Psoas muscle (tissue), 7 donors: ENCODE measurements at regions not wholly inside any gene's neighbourhood (a gene's known extent, or its start where the extent isn't known, plus 50 kb on each side); places are given as distances from the start of the nearest gene placed in this dataset.
A peak's percentile ranks its signal among the peaks of the same experiment; 100 is the strongest.

Experiments used
- ATAC-seq, 4 donors: fragments of 200-7000 bp; cut with Tn5 transposase; one replicate each; pipeline ENCODE4 v1.9.1; 2020; ENCODE audit warnings: moderate library complexity in 3 of 4, mild to moderate bottlenecking in 2 of 4
- DNase-seq, 2 donors: peaks; one replicate each; pipeline ENCODE4 v3.0.0-alpha.2; 2020
- H3K27ac ChIP-seq: fragments of 200-600 bp; one replicate; pipeline ENCODE4 v1.8.0; 2022
- H3K27me3 ChIP-seq, 3 donors: fragments of 200-600 bp in 1 of 3; one replicate each; pipeline versions ENCODE4 v1.6.1 to v1.8.0; 2013 to 2022; ENCODE audit warnings: low read length in 2 of 3, mild to moderate bottlenecking in 2 of 3, moderate library complexity in 1 of 3; ENCODE audit not compliant: insufficient read depth in 3 of 3
- H3K36me3 ChIP-seq, 2 donors: fragments of 200-600 bp in 1 of 2; one replicate each; pipeline versions ENCODE4 v1.6.1 to v1.8.0; 2013 to 2022; ENCODE audit warnings: low read depth in 1 of 2, mild to moderate bottlenecking in 1 of 2, moderate library complexity in 1 of 2; ENCODE audit not compliant: insufficient read depth in 1 of 2
- H3K4me1 ChIP-seq: fragments of 200-600 bp; one replicate; pipeline ENCODE4 v1.8.0; 2022
- H3K4me3 ChIP-seq: fragments of 200-600 bp; one replicate; pipeline ENCODE4 v1.8.0; 2022; ENCODE audit warnings: mild to moderate bottlenecking
- H3K9me3 ChIP-seq: fragments of 200-600 bp; one replicate; pipeline ENCODE4 v1.8.0; 2022
- WGBS, 3 donors: extraction: QIAGEN DNeasy Blood & Tissue Kit; methylation state at CpG; one replicate each; pipeline versions ENCODE4 v1.1.6 to v1.1.7; 2013; 5-methylcytosine and 5-hydroxymethylcytosine counted together
- intact Hi-C, 2 donors: fragments of 100-400 bp; cut with DNase I; formaldehyde crosslinking; loops; one replicate each; pipeline versions ENCODE4 v1.11.0 to v1.14.2; 2022
- TF ChIP-seq, protein P1 (sequence below): fragments of 200-600 bp; IDR thresholded peaks from one replicate; pipeline ENCODE4 v1.8.0; 2022; ENCODE audit warnings: antibody characterized with exemption
- donor health status: healthy with polysubstance abuse.
- donor health status: DM: no; HTN: no; CAD: no; lungs with moderate emphysema.
- donor health status: Bipolar disorder and iron deficiency.
- donor health status: healthy.
- donor health status: DM: yes; HTN: yes; CAD: no.
- donor health status: DM: no; HTN: no; CAD: no.
- donor health status: DM: yes; HTN: yes; CAD: no.

DNA sequence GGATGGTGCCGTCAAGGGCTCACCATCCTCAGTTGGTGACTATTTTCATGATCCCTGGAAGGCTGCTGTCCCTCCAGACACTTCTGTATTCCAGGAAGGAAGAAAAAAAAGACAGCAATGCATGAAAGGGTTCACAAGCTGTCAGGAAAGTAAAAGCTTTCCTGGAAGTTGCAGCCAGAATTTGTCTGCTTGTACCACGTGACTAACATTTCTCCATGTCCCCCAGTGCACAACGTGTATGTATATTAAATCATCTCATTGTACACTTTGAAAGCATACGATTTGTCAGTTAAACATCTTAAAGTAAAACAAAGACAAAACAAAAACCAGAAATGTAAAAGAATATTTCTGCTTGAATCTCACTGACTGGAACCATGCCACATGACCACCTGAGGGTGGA lies 127.4 kb upstream of the CLNK start:
- Histone ChIP-seq H3K27me3 (no peaks in the 10 kb centered on the region), H3K36me3 (no peaks in the 10 kb centered on the region), H3K27ac (no peak overlapping the region), H3K4me3 (no peak overlapping the region), H3K4me1 (no peaks in the 10 kb centered on the region), H3K9me3 (no peaks in the 10 kb centered on the region)
- intact Hi-C loops = no loop called here
- TF ChIP-seq, protein P1, sequence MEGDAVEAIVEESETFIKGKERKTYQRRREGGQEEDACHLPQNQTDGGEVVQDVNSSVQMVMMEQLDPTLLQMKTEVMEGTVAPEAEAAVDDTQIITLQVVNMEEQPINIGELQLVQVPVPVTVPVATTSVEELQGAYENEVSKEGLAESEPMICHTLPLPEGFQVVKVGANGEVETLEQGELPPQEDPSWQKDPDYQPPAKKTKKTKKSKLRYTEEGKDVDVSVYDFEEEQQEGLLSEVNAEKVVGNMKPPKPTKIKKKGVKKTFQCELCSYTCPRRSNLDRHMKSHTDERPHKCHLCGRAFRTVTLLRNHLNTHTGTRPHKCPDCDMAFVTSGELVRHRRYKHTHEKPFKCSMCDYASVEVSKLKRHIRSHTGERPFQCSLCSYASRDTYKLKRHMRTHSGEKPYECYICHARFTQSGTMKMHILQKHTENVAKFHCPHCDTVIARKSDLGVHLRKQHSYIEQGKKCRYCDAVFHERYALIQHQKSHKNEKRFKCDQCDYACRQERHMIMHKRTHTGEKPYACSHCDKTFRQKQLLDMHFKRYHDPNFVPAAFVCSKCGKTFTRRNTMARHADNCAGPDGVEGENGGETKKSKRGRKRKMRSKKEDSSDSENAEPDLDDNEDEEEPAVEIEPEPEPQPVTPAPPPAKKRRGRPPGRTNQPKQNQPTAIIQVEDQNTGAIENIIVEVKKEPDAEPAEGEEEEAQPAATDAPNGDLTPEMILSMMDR = no peak
- ATAC-seq (no peak), DNase-seq (no peak)
- WGBS, 3 donors = 20 to 30% (median 21%) methylated on average over 4 of the region's 4 CpGs

DNA sequence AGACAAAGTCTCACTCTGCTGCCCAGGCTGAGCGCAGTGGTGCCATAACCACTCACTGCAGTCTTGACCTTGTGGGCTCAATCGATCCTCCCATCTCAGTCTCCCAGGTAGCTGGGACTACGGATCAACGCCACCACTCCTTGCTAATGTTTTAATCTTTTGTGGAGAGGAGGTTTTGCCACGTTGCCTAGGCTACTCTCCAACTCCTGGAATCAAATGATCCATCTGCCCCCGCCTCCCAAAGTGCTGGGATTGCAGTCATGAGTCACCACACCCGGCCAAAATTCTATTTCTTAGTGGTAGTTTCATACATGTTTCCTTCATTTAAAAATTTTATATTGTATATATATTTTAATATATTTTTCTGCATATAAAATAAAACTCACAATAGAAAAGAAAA lies 125.8 kb upstream of the CLNK start:
- intact Hi-C loops = no loop called here
- TF ChIP-seq, protein P1 = no peak
- H3K27ac ChIP-seq = no peak overlapping the region
- no peaks in the 10 kb centered on the region for H3K4me1 ChIP-seq
- no peak for ATAC-seq
- no peak overlapping the region for H3K4me3 ChIP-seq
- WGBS, 3 donors = 85 to 90% (median 88%) methylated on average over 7 of the region's 7 CpGs
- no peaks in the 10 kb centered on the region for H3K9me3 ChIP-seq
- no peaks in the 10 kb centered on the region for H3K27me3 ChIP-seq
- DNase-seq = no peak
- H3K36me3 ChIP-seq = no peaks in the 10 kb centered on the region

DNA sequence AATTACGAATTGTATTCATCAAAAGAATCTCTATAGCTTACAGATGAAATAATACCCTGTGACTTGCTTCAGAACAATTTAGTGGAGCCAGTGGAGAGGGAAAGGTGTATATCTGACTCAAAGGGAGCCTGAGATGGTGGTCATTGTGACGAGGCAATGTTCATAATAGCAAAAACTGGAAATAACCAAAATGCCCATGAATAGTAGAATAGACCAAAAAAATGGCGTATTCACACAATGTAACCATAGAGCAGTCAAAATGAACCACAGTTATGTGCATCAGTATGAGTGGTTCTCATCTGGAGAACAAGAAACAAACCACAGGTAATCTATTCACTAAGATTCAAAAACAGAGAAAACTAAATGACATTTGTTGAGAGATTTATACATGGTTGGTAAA lies 125.3 kb upstream of the CLNK start:
- intact Hi-C loops = no loop called here
- WGBS, 3 donors = 93 to 95% (median 94%) methylated on average over 3 of the region's 3 CpGs
- H3K4me3 ChIP-seq = no peak overlapping the region
- no peaks in the 10 kb centered on the region for H3K4me1 ChIP-seq
- TF ChIP-seq, protein P1 = no peak
- no peaks in the 10 kb centered on the region for H3K9me3 ChIP-seq
- DNase-seq (no peak), ATAC-seq (no peak)
- H3K36me3 ChIP-seq = no peaks in the 10 kb centered on the region
- no peaks in the 10 kb centered on the region for H3K27me3 ChIP-seq
- no peak overlapping the region for H3K27ac ChIP-seq

DNA sequence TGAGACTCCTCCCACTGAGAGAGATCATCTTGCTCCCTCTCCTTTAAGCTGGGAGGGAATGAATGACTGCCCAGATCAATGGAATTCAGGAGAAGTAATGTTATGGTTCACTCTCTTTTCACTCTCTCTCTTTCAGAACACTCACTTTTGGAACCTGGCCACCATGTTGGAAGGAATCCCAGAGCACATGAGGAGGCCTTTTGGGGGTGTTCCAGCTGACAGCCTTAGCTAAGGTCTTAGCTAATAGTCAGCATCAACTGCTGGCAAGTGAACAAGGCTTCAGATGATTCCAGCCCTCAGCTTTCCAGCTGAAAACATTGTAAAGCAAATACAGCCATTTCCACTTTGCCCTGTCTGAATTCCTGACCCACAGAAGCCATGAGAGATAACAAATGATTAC lies 124.0 kb upstream of the CLNK start:
- TF ChIP-seq, protein P1 = no peak
- ATAC-seq (no peak), DNase-seq (peak; percentile 14 to 54)
- Histone ChIP-seq H3K9me3 (no peaks in the 10 kb centered on the region), H3K36me3 (no peaks in the 10 kb centered on the region), H3K27me3 (no peaks in the 10 kb centered on the region), H3K4me3 (no peak overlapping the region), H3K4me1 (no peaks in the 10 kb centered on the region), H3K27ac (no peak overlapping the region)
- intact Hi-C loops = no loop called here

DNA sequence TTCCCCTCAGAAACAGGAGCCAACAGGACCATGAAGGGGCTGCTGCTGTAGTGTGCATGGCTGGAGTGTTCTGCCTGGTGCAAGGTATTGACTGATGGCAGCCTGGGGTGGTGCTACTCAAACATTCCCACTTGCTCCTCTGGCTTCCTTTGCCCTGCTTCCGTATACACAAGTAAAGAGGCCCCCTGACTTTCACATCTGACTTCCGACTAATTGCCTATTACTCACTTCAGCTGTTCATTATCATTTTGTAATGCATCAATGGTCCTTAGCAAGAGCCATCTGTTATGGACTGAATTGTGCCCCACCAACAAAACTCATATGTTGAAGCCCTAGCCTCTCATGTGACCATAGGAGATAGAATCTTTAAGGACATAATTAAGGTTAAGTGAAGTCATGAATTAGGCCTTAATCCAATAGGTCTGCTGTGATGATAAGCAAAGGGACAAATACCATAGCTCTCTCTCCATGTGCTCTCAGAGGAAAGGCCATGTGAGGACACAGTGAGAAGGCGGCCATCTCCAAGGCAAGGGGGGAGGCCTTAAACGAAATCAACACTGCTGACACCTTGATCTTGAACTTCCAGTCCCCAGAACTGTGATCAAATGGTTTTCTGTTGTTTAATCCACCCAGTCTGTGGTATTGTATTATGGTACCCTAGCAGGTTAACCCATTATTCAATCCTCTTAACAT lies 122.5 kb upstream of the CLNK start:
- 60 to 80% (median 66%) methylated on average over 4 of the region's 4 CpGs for WGBS, 3 donors
- intact Hi-C loops = no loop called here
- TF ChIP-seq, protein P1 = no peak
- DNase-seq (no peak), ATAC-seq (no peak)
- Histone ChIP-seq H3K27ac (no peak overlapping the region), H3K4me3 (no peak overlapping the region), H3K4me1 (no peaks in the 10 kb centered on the region), H3K27me3 (no peaks in the 10 kb centered on the region), H3K9me3 (no peaks in the 10 kb centered on the region), H3K36me3 (no peaks in the 10 kb centered on the region)
